SK-N-SH (cell line): ENCODE measurements at regions not wholly inside any gene's neighbourhood (a gene's known extent, or its start where the extent isn't known, plus 50 kb on each side); places are given as distances from the start of the nearest gene placed in this dataset.

Experiments used
- CTCF ChIA-PET: fragments of 300-600, 350-600 bp; formaldehyde crosslinking; extraction: SDS; loops from one replicate; lab custom pipeline; 2021; lab: Yijun Ruan, JAX
- POLR2A ChIA-PET: fragments of 350-600 bp; sonication (Branson Sonifier 250); formaldehyde crosslinking; extraction: SDS; loops from one replicate; lab custom pipeline; 2020; ENCODE audit warnings: antibody characterized with exemption, inconsistent platforms; lab: Yijun Ruan, JAX
- DNase-seq: peaks from one replicate; pipeline ENCODE4 v3.0.0; 2012
- H2AFZ ChIP-seq: fragments of 200-600 bp; sonication (generic); 2 replicates; pipeline ENCODE4 v1.8.1; 2016; ENCODE audit warnings: antibody characterized with exemption, mild to moderate bottlenecking, low read depth
- H3F3A ChIP-seq: fragments of 200-600 bp; sonication (generic); replicated peaks from 2 replicates; pipeline ENCODE3; 2016; ENCODE audit warnings: antibody characterized with exemption, mild to moderate bottlenecking; ENCODE audit not compliant: insufficient read depth
- H3K27ac ChIP-seq, 2 experiments: fragments of 200-500 bp in 1 of 2; fragments of 200-600 bp in 1 of 2; sonication (Bioruptor generic) in 1 of 2; sonication (generic), shearing (Covaris generic) in 1 of 2; 2 replicates each; pipeline versions ENCODE4 v1.5.1 to v1.6.1; 2014 to 2016; ENCODE audit warnings: low read depth in 2 of 2, inconsistent platforms in 1 of 2, low read length in 1 of 2, mild to moderate bottlenecking in 1 of 2, mixed read lengths in 1 of 2
- H3K27me3 ChIP-seq: fragments of 200-600 bp; sonication (generic), shearing (Covaris generic); 2 replicates; pipeline ENCODE4 v1.6.1; 2016; ENCODE audit warnings: mixed run types; ENCODE audit not compliant: insufficient read depth
- H3K36me3 ChIP-seq, 2 experiments: fragments of 200-500 bp in 1 of 2; fragments of 200-600 bp in 1 of 2; sonication (Bioruptor generic) in 1 of 2; sonication (generic) in 1 of 2; replicated peaks in 1 of 2; 2 replicates each; pipeline versions ENCODE3 to v1.5.1; 2014 to 2016; ENCODE audit warnings: low read length in 1 of 2, mild to moderate bottlenecking in 1 of 2; ENCODE audit not compliant: insufficient read depth in 2 of 2, control insufficient read depth in 1 of 2
- H3K4me1 ChIP-seq, 2 experiments: fragments of 200-500 bp in 1 of 2; fragments of 200-600 bp in 1 of 2; sonication (Bioruptor generic) in 1 of 2; sonication (generic), shearing (Covaris generic) in 1 of 2; 2 replicates each; pipeline versions ENCODE4 v1.5.1 to v1.6.1; 2014 to 2016; ENCODE audit warnings: low read depth in 1 of 2, low read length in 1 of 2, mixed run types in 1 of 2; ENCODE audit not compliant: insufficient read depth in 2 of 2, control insufficient read depth in 1 of 2
- H3K4me2 ChIP-seq: fragments of 200-600 bp; sonication (generic), shearing (Covaris generic); 2 replicates; pipeline ENCODE4 v1.6.1; 2017; ENCODE audit warnings: mixed run types
- H3K4me3 ChIP-seq, 2 experiments: fragments of 200-500 bp in 1 of 2; fragments of 200-600 bp in 1 of 2; sonication (Bioruptor generic) in 1 of 2; sonication (generic), shearing (Covaris generic) in 1 of 2; 2 replicates each; pipeline versions ENCODE4 v1.5.1 to v1.8.1; 2014 to 2016; ENCODE audit warnings: low read depth in 2 of 2, inconsistent platforms in 1 of 2, low read length in 1 of 2, mild to moderate bottlenecking in 1 of 2, mixed read lengths in 1 of 2, moderate library complexity in 1 of 2
- H3K79me2 ChIP-seq: fragments of 200-600 bp; sonication (generic); 2 replicates; pipeline ENCODE4 v1.8.1; 2017; ENCODE audit warnings: mild to moderate bottlenecking; ENCODE audit not compliant: insufficient read depth
- H3K9ac ChIP-seq: fragments of 200-600 bp; sonication (generic); 2 replicates; pipeline ENCODE4 v1.6.1; 2017; ENCODE audit warnings: mixed run types
- H3K9me2 ChIP-seq: fragments of 200-600 bp; sonication (generic); 2 replicates; pipeline ENCODE4 v1.6.1; 2017; ENCODE audit warnings: mixed run types
- H3K9me3 ChIP-seq: fragments of 200-600 bp; sonication (generic); 2 replicates; pipeline ENCODE4 v1.6.1; 2017; ENCODE audit warnings: mixed run types, mild to moderate bottlenecking, moderate library complexity
- H4K20me1 ChIP-seq: fragments of 200-600 bp; sonication (generic); 2 replicates; pipeline ENCODE4 v1.6.1; 2017; ENCODE audit warnings: mild to moderate bottlenecking, mixed run types; ENCODE audit not compliant: insufficient read depth
- CHD2 ChIP-seq: fragments of 150-350 bp; IDR thresholded peaks from 2 replicates; pipeline ENCODE4 v1.6.1; 2018; ENCODE audit warnings: low read length; ENCODE audit not compliant: partially characterized antibody
- EZH2phosphoT487 ChIP-seq: fragments of 200-600 bp; sonication (generic); IDR thresholded peaks from 2 replicates; pipeline ENCODE4 v1.6.1; 2017; ENCODE audit warnings: low read depth, mixed run types, mild to moderate bottlenecking, antibody characterized with exemption, moderate library complexity, borderline replicate concordance
- FOXJ3 ChIP-seq: sonication (generic); formaldehyde crosslinking; IDR thresholded peaks from 2 replicates; pipeline ENCODE4 v1.5.1; 2020; ENCODE audit warnings: mild to moderate bottlenecking, missing genetic modification reagents
- FOXM1 ChIP-seq: IDR thresholded peaks from 2 replicates; pipeline ENCODE4 v1.4.0; 2012; ENCODE audit warnings: low read depth, mild to moderate bottlenecking
- GATA2 ChIP-seq: sonication (generic); formaldehyde crosslinking; IDR thresholded peaks from 2 replicates; pipeline ENCODE4 v1.5.0; 2020; ENCODE audit warnings: mild to moderate bottlenecking, missing genetic modification reagents
- MEF2A ChIP-seq: IDR thresholded peaks from 2 replicates; pipeline ENCODE4 v1.4.0; 2012; ENCODE audit warnings: low read depth, borderline replicate concordance
- NFIC ChIP-seq: IDR thresholded peaks from 2 replicates; pipeline ENCODE4 v1.4.0; 2012; ENCODE audit warnings: borderline replicate concordance
- NRF1 ChIP-seq: IDR thresholded peaks from 2 replicates; pipeline ENCODE4 v1.6.1; 2012; ENCODE audit warnings: low read depth, mild to moderate bottlenecking, low read length
- POLR2AphosphoS5 ChIP-seq: IDR thresholded peaks from 2 replicates; pipeline ENCODE4 v1.6.1; 2012; ENCODE audit warnings: low read depth, low read length
- RAD21 ChIP-seq: IDR thresholded peaks from 2 replicates; pipeline ENCODE4 v1.6.1; 2012; ENCODE audit warnings: mild to moderate bottlenecking, low read length
- RXRA ChIP-seq: IDR thresholded peaks from 2 replicates; pipeline ENCODE4 v1.4.0; 2012; ENCODE audit warnings: low read depth, mild to moderate bottlenecking, borderline replicate concordance
- TAF1 ChIP-seq: IDR thresholded peaks from 2 replicates; pipeline ENCODE4 v1.6.1; 2012; ENCODE audit warnings: low read depth, mild to moderate bottlenecking, low read length, moderate library complexity, borderline replicate concordance
- WGBS: methylation state at CpG from one replicate; pipeline ENCODE4 v1.1.6; 2017; ENCODE audit warnings: low lambda C conversion rate; 5-methylcytosine and 5-hydroxymethylcytosine counted together
- TF ChIP-seq, protein P1 (sequence below): fragments of 200-600 bp; sonication (generic); IDR thresholded peaks from 2 replicates; pipeline ENCODE4 v1.6.1; 2017; ENCODE audit warnings: antibody characterized with exemption, mild to moderate bottlenecking, moderate library complexity
- TF ChIP-seq, protein P2 (sequence below): IDR thresholded peaks from 2 replicates; pipeline ENCODE4; 2012
- TF ChIP-seq, protein P3 (sequence below): fragments of 150-350 bp; IDR thresholded peaks from 2 replicates; pipeline ENCODE4 v1.6.1; 2016; ENCODE audit warnings: mild to moderate bottlenecking, low read depth, low read length

DNA sequence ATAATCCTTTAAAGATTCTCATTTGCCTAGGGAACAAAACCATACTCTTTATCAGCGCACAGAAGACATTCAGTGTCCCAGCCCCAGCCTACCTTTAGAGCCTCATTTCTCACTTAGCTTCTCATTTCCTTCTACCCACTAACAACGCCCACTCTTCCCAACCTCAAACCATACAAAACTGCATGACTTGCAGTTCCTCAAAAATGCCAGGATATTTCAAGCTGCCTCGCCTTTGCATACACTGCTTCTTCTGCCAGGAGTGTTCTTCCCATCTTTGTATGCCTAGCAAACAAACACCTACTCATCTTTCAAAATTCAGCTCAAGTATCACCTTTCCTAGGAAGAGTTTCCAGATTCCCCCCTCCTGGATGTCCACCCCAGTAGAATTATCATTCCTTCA, 129.9 kb upstream of the ADGRL3 start:
- 31% methylated on average over 3 of the region's 3 CpGs for WGBS
- H3K9ac ChIP-seq: no peak overlapping the region
- H3K27ac ChIP-seq: no peak overlapping the region
- no peaks in the 10 kb centered on the region for H3K36me3 ChIP-seq
- no peaks in the 10 kb centered on the region for H4K20me1 ChIP-seq
- no peaks in the 10 kb centered on the region for H3K9me2 ChIP-seq
- H3K79me2 ChIP-seq: no peaks in the 10 kb centered on the region
- TF ChIP-seq CHD2 (no peak), FOXJ3 (CRISPR knock-in tag) (no peak), RXRA (no peak), GATA2 (CRISPR knock-in tag) (no peak)
- TF ChIP-seq, protein P1, sequence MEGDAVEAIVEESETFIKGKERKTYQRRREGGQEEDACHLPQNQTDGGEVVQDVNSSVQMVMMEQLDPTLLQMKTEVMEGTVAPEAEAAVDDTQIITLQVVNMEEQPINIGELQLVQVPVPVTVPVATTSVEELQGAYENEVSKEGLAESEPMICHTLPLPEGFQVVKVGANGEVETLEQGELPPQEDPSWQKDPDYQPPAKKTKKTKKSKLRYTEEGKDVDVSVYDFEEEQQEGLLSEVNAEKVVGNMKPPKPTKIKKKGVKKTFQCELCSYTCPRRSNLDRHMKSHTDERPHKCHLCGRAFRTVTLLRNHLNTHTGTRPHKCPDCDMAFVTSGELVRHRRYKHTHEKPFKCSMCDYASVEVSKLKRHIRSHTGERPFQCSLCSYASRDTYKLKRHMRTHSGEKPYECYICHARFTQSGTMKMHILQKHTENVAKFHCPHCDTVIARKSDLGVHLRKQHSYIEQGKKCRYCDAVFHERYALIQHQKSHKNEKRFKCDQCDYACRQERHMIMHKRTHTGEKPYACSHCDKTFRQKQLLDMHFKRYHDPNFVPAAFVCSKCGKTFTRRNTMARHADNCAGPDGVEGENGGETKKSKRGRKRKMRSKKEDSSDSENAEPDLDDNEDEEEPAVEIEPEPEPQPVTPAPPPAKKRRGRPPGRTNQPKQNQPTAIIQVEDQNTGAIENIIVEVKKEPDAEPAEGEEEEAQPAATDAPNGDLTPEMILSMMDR: no peak
- no peaks in the 10 kb centered on the region for H3K27me3 ChIP-seq
- H3K4me2 ChIP-seq: no peak overlapping the region
- H3K4me3 ChIP-seq: no peak overlapping the region
- no peak overlapping the region for H2AFZ ChIP-seq
- H3F3A ChIP-seq: no peaks in the 10 kb centered on the region
- no peaks in the 10 kb centered on the region for H3K4me1 ChIP-seq
- ChIA-PET CTCF (interaction anchor here (1.9 kb wide), 1 partner anchor 11 kb away, joined by 4 read pairs; no protein-coding TSS in a partner anchor), POLR2A (no interaction called here)
- H3K9me3 ChIP-seq: no peaks in the 10 kb centered on the region
- DNase-seq: no peak

DNA sequence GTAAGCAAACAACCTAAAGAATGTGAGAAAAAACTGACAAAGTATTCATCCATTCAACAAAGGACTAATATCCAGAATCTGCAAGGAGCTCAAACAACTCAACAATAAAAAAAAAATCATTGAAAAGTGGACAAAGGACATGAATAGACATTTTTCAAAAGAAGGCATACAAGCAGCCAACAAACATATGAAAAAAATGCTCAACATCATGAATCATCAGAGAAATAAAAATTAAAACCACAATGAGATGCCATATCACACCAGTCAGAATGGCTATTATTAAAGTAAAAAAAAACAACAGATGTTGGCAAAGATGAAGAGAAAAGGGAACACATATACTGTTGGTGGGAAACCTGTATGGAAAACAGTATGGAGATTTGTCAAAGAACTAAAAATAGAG, 120.7 kb upstream of the ADGRL3 start:
- no peaks in the 10 kb centered on the region for H3K79me2 ChIP-seq

DNA sequence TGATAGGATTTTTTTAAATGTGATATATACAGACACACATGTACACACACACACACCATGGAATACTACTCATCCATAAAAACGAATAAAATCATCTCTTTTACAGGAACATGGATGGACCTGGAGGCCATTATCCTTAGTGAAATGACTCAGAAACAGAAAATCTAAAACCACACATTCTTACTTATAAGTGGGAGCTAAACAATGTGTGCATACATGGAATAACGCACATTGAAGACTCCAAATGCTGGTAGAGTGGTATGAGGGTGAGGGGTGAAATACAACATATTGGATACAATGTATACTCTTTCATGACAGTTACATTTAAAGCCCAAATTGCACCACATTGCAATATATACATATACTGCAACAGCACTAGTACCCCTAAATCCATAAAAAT, 120.2 kb upstream of the ADGRL3 start:
- no peak for DNase-seq
- CTCF ChIA-PET: no interaction called here

More for the DNA sequence above, 120.7 kb upstream of the ADGRL3 start:
- no peak overlapping the region for H3K4me3 ChIP-seq
- no peaks in the 10 kb centered on the region for H3K4me1 ChIP-seq
- H3K9me3 ChIP-seq: peaks cover 3% of the 10 kb centered on the region; the same call in 1 of the 2 replicates
- H2AFZ ChIP-seq: no peak overlapping the region
- H3K9ac ChIP-seq: no peak overlapping the region
- no peaks in the 10 kb centered on the region for H3F3A ChIP-seq
- H3K36me3 ChIP-seq: no peaks in the 10 kb centered on the region
- TF ChIP-seq MEF2A (no peak), FOXM1 (no peak), TAF1 (no peak), NRF1 (no peak), EZH2phosphoT487 (no peak)
- TF ChIP-seq, protein P2, sequence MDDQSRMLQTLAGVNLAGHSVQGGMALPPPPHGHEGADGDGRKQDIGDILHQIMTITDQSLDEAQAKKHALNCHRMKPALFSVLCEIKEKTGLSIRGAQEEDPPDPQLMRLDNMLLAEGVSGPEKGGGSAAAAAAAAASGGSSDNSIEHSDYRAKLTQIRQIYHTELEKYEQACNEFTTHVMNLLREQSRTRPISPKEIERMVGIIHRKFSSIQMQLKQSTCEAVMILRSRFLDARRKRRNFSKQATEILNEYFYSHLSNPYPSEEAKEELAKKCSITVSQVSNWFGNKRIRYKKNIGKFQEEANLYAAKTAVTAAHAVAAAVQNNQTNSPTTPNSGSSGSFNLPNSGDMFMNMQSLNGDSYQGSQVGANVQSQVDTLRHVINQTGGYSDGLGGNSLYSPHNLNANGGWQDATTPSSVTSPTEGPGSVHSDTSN: no peak
- POLR2A ChIA-PET: no interaction called here
- no peak overlapping the region for H3K4me2 ChIP-seq
- no peak overlapping the region for H3K27ac ChIP-seq
- no peaks in the 10 kb centered on the region for H4K20me1 ChIP-seq
- no peaks in the 10 kb centered on the region for H3K27me3 ChIP-seq
- CTCF ChIA-PET: no interaction called here
- no peaks in the 10 kb centered on the region for H3K9me2 ChIP-seq
- no peak for DNase-seq

More for the DNA sequence above, 120.2 kb upstream of the ADGRL3 start:
- no peaks in the 10 kb centered on the region for H3K4me1 ChIP-seq
- no peaks in the 10 kb centered on the region for H3F3A ChIP-seq
- H3K27ac ChIP-seq: no peak overlapping the region
- H2AFZ ChIP-seq: no peak overlapping the region
- H3K4me3 ChIP-seq: no peak overlapping the region
- H3K9me3 ChIP-seq: peaks cover 3% of the 10 kb centered on the region; the same call in 1 of the 2 replicates
- no peaks in the 10 kb centered on the region for H3K79me2 ChIP-seq
- 11% methylated on average over 2 of the region's 2 CpGs for WGBS
- POLR2A ChIA-PET: no interaction called here
- no peaks in the 10 kb centered on the region for H4K20me1 ChIP-seq
- TF ChIP-seq RAD21 (no peak), FOXJ3 (CRISPR knock-in tag) (no peak), POLR2AphosphoS5 (no peak), GATA2 (CRISPR knock-in tag) (no peak), TAF1 (no peak), NFIC (no peak)
- TF ChIP-seq, protein P3, sequence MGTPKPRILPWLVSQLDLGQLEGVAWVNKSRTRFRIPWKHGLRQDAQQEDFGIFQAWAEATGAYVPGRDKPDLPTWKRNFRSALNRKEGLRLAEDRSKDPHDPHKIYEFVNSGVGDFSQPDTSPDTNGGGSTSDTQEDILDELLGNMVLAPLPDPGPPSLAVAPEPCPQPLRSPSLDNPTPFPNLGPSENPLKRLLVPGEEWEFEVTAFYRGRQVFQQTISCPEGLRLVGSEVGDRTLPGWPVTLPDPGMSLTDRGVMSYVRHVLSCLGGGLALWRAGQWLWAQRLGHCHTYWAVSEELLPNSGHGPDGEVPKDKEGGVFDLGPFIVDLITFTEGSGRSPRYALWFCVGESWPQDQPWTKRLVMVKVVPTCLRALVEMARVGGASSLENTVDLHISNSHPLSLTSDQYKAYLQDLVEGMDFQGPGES: no peak
- TF ChIP-seq, protein P2: no peak
- H3K9ac ChIP-seq: no peak overlapping the region
- H3K9me2 ChIP-seq: no peaks in the 10 kb centered on the region
- no peaks in the 10 kb centered on the region for H3K27me3 ChIP-seq
- no peaks in the 10 kb centered on the region for H3K36me3 ChIP-seq
- H3K4me2 ChIP-seq: no peak overlapping the region
